ENCODE measurements at regions not wholly inside any gene's neighbourhood (a gene's known extent, or its start where the extent isn't known, plus 50 kb on each side); places are given as distances from the start of the nearest gene placed in this dataset.

- TF ChIP-seq, protein P1, sequence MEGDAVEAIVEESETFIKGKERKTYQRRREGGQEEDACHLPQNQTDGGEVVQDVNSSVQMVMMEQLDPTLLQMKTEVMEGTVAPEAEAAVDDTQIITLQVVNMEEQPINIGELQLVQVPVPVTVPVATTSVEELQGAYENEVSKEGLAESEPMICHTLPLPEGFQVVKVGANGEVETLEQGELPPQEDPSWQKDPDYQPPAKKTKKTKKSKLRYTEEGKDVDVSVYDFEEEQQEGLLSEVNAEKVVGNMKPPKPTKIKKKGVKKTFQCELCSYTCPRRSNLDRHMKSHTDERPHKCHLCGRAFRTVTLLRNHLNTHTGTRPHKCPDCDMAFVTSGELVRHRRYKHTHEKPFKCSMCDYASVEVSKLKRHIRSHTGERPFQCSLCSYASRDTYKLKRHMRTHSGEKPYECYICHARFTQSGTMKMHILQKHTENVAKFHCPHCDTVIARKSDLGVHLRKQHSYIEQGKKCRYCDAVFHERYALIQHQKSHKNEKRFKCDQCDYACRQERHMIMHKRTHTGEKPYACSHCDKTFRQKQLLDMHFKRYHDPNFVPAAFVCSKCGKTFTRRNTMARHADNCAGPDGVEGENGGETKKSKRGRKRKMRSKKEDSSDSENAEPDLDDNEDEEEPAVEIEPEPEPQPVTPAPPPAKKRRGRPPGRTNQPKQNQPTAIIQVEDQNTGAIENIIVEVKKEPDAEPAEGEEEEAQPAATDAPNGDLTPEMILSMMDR (IDR thresholded peaks at IDR 0.05; ENCODE audit: insufficient read depth, low read length) = no peak
- TF ChIP-seq POLR2AphosphoS5 (IDR thresholded peaks at IDR 0.05; ENCODE audit: low read depth) (no peak), GABPA (IDR thresholded peaks at IDR 0.05; ENCODE audit: low read depth) (no peak), REST (IDR thresholded peaks at IDR 0.05; ENCODE audit: insufficient replicate concordance, low read depth) (no peak)
Measured at GRCh38 chr12:113700943-113701342, 229.3 kb upstream of the LHX5 start.

Measured in HL-60 (cell line).